NCI-H345 treated with DMSO at 0.1 percent for 48 hours (cell line): ENCODE measurements at regions not wholly inside any gene's neighbourhood (a gene's known extent, or its start where the extent isn't known, plus 50 kb on each side); places are given as distances from the start of the nearest gene placed in this dataset.

Experiments
- DNase-seq: peaks from one replicate; lab custom pipeline; 2025; ENCODE audit not compliant: unreplicated experiment; lab: John Stamatoyannopoulos, UW

- DNase-seq = no peak
Measured at GRCh38 chr1:84090447-84091245, 53.4 kb upstream of the PRKACB start.

- no peak for DNase-seq
Measured at GRCh38 chr1:84089867-84090266, 54.2 kb upstream of the PRKACB start.

- DNase-seq = no peak
Measured at GRCh38 chr1:84089465-84089864, 54.6 kb upstream of the PRKACB start.

- DNase-seq = no peak
Measured at GRCh38 chr1:84086616-84087015, 57.5 kb upstream of the PRKACB start.

- no peak for DNase-seq
Measured at GRCh38 chr1:84086189-84086588, 57.9 kb upstream of the PRKACB start.

GRCh38 chr1:84083307-84083706 lies 60.8 kb upstream of the PRKACB start:
- DNase-seq = no peak

- DNase-seq = no peak
Measured at GRCh38 chr1:84078842-84079202, 65.2 kb upstream of the PRKACB start.

GRCh38 chr1:84078108-84078841 lies 65.8 kb upstream of the PRKACB start:
- DNase-seq = no peak

- DNase-seq = peak; percentile 82
Measured at GRCh38 chr1:84077476-84078107, 66.5 kb upstream of the PRKACB start.

GRCh38 chr1:84073266-84073665 lies 70.8 kb upstream of the PRKACB start:
- no peak for DNase-seq

- no peak for DNase-seq
Measured at GRCh38 chr1:84069236-84069845, 70.4 kb upstream of the TTLL7 start.

- no peak for DNase-seq
Measured at GRCh38 chr1:84062496-84062895, 63.6 kb upstream of the TTLL7 start.

- no peak for DNase-seq
Measured at GRCh38 chr1:84061336-84061735, 62.4 kb upstream of the TTLL7 start.

GRCh38 chr1:84060781-84061180 lies 61.8 kb upstream of the TTLL7 start:
- DNase-seq = no peak

- no peak for DNase-seq
Measured at GRCh38 chr1:84048820-84049219, 49.9 kb upstream of the TTLL7 start.
